Lower leg skin (tissue), 3 donors: ENCODE measurements at regions not wholly inside any gene's neighbourhood (a gene's known extent, or its start where the extent isn't known, plus 50 kb on each side); places are given as distances from the start of the nearest gene placed in this dataset.

ENCODE experiments used
- POLR2A ChIP-seq, 2 donors: fragments of 450-650 bp; IDR thresholded peaks; one replicate each; pipeline ENCODE4 v1.6.1; 2016 to 2017; ENCODE audit warnings: antibody characterized with exemption in 2 of 2, mild to moderate bottlenecking in 1 of 2, moderate library complexity in 1 of 2
- TF ChIP-seq, protein P1 (sequence below), 3 donors: fragments of 450-650 bp; IDR thresholded peaks; one replicate each; pipeline ENCODE4 v1.5.1; 2016; ENCODE audit warnings: antibody characterized with exemption in 3 of 3, mild to moderate bottlenecking in 3 of 3, moderate library complexity in 2 of 3

DNA sequence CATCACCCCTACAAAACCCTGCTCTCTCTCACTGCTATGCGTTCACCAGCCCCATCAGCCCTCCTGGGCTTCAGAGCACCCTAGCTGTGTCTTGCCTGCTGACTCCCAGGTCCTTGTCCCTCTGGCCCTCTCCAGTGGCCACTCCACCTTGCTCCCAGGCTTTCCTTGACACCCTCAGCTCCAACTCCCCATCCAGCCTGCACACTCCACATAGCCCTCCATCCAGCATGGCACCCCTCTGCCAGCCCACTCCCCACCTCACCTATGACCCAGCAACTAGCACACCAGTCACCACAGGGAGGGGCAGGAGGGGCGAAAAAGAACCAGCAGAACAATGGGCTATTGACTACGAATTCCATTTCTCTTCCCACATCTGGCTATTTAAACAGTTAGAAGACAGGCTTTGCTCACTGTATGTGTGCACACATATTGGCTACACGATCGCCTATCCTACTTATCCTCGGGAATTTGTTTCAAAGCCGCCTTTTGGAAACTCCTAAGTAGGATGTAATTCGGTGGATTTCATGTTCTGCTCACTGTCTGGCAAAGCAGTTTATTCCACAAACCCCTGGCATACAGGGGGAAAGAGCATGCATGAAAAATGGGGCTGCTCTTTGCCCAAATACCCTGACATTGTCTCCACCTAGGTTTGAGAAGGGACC lies 195.3 kb downstream of the SMAD2 start:
- TF ChIP-seq, protein P1, sequence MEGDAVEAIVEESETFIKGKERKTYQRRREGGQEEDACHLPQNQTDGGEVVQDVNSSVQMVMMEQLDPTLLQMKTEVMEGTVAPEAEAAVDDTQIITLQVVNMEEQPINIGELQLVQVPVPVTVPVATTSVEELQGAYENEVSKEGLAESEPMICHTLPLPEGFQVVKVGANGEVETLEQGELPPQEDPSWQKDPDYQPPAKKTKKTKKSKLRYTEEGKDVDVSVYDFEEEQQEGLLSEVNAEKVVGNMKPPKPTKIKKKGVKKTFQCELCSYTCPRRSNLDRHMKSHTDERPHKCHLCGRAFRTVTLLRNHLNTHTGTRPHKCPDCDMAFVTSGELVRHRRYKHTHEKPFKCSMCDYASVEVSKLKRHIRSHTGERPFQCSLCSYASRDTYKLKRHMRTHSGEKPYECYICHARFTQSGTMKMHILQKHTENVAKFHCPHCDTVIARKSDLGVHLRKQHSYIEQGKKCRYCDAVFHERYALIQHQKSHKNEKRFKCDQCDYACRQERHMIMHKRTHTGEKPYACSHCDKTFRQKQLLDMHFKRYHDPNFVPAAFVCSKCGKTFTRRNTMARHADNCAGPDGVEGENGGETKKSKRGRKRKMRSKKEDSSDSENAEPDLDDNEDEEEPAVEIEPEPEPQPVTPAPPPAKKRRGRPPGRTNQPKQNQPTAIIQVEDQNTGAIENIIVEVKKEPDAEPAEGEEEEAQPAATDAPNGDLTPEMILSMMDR (IDR thresholded peaks at IDR 0.05): no peak
- no peak for TF ChIP-seq POLR2A (IDR thresholded peaks at IDR 0.05)
